ENCODE measurements at regions not wholly inside any gene's neighbourhood (a gene's known extent, or its start where the extent isn't known, plus 50 kb on each side); places are given as distances from the start of the nearest gene placed in this dataset.
"Not testable (repeated sequence)": the region's sequence is repeated elsewhere in the genome, so short reads cannot be mapped to it uniquely, and the experiment has no call there.

DNA sequence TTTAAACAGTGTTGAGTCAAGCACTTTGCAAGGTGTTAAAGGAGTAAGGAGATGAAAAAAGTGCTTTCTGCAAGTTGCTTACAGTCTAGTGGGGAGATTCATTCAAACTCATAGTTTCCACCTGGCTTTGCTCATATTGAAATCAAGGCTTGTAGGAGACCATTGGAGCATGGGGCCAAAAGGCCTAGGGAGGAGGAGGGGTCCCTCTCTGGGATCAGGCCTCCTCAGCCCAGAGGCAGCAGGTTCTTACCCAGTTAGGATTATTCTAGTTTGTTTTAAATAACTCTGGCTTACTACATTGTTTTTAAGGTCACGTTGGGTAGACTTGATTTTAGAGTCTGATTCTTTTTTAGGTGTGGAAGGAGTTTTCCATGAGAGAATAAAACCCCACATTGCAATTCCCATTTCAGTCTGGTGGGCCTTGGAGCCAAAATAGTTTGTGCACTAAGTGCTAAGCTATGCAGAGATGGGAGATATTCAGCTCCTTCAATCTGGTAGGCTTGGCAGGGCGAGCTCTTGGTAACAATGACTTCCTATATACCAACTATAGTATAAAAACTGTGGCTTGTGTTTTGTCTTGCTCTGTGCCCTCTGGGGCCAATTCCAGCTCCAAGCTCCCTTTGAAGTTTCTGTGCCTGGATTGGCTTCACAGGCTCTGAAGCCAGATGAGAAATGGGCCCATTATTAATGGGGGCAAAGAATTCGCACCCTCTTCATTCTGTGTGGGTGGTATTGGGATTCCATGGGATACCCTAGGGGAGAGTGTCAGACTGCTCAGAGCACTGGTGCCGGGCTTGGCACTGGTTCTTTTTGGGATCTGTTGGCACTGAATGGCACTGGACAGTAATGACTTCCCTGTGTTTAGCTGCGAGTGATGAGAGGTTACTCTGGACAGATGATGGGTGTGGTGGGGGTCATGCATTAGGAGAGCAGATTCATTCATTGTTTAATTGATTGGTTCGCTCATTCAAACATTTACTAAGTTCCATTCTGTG lies 301.1 kb downstream of the MYCN start:
- no peaks in the 10 kb centered on the region for H3K36me3 ChIP-seq (ENCODE audit: control insufficient read depth, low read depth, low read length)
- H3K4me3 ChIP-seq (ENCODE audit: low read length), result no peak overlapping the region
- no peak overlapping the region for H3K9ac ChIP-seq (ENCODE audit: low read length)
- H3K4me1 ChIP-seq (ENCODE audit: control insufficient read depth, low read depth, low read length), result no peaks in the 10 kb centered on the region
- no peaks in the 10 kb centered on the region for H3K9me3 ChIP-seq (ENCODE audit: control insufficient read depth, low read depth, low read length)
- H3K27me3 ChIP-seq (ENCODE audit: control insufficient read depth, insufficient read depth, low read length), result no peaks in the 10 kb centered on the region
- no peak overlapping the region for H3K27ac ChIP-seq (ENCODE audit: low read length)

DNA sequence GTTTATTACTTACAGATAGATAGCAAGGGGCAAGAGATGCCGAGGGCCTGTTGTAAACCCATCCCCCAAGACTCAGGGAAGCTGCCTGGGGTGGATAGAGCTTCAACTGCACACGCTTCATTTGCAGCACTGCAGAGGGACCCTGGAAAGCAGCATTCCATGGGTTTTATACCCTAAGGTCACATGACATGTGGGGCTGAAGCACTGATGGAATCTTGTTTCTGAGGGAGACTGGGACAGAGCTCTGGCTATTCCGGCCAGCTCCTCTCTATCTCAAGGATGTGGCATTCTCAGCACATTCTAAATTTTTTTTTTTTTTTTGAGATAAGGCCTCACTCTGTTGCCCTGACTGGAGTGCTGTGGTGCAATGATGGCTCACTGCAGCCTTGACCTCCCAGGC lies 300.1 kb downstream of the MYCN start:
- Histone ChIP-seq H3K4me3 (ENCODE audit: low read length) (no peak overlapping the region), H3K27ac (ENCODE audit: low read length) (no peak overlapping the region), H3K36me3 (ENCODE audit: control insufficient read depth, low read depth, low read length) (no peaks in the 10 kb centered on the region), H3K9me3 (ENCODE audit: control insufficient read depth, low read depth, low read length) (no peaks in the 10 kb centered on the region), H3K27me3 (ENCODE audit: control insufficient read depth, insufficient read depth, low read length) (no peaks in the 10 kb centered on the region), H3K9ac (ENCODE audit: low read length) (no peak overlapping the region), H3K4me1 (ENCODE audit: control insufficient read depth, low read depth, low read length) (peaks cover 8% of the 10 kb centered on the region)

DNA sequence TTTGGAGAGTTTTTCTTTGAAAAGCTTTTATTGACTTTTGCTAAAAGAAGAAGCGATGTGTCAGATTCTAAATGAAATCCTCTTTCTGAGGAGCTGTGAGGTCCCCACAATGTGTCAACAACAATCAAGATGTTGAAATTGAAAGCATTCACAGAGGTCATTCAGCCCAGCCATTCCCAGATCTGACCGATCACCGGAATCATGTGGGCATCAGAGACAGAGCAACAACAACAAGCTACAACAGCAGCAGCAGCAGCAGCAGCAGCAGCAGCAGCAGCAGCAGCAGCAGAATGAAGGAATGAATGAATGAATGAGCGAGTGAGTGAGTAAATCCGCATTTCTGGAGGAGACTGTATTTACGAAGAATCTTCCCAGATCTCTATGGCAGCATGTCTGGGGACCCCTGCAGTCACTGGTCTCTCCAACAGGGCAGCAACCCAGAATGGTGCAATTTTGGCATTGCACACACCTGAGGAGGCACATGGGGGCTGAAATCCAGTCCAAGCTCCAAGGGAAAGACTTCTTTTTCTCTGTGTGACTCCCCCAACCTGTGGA lies 299.0 kb downstream of the MYCN start:
- Histone ChIP-seq H3K27ac (ENCODE audit: low read length) (no peak overlapping the region), H3K4me3 (ENCODE audit: low read length) (no peak overlapping the region), H3K27me3 (ENCODE audit: control insufficient read depth, insufficient read depth, low read length) (no peaks in the 10 kb centered on the region), H3K36me3 (ENCODE audit: control insufficient read depth, low read depth, low read length) (no peaks in the 10 kb centered on the region), H3K9ac (ENCODE audit: low read length) (no peak overlapping the region), H3K4me1 (ENCODE audit: control insufficient read depth, low read depth, low read length) (peaks cover 10% of the 10 kb centered on the region), H3K9me3 (ENCODE audit: control insufficient read depth, low read depth, low read length) (no peaks in the 10 kb centered on the region)

DNA sequence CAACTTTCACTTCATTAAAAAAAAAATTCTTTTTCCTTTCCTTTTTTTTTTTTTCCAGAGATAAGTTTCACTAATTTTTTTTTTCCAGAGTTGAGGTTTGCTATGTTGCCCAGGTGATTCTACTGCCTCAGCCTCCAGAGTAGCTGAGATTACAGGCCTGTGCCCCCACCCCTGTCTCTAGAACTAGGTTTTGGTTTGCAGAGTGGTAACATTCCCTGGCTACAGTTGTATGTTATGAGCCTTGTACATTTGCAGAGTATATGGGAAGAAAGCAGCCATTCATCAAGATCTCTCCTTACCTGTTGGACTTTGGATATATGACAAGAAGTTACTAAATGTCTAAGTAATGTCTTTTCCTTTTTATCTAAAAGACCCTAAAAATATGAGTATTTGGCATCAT lies 298.4 kb downstream of the MYCN start:
- Histone ChIP-seq H3K27me3 (ENCODE audit: control insufficient read depth, insufficient read depth, low read length) (no peaks in the 10 kb centered on the region), H3K27ac (ENCODE audit: low read length) (no peak overlapping the region), H3K9ac (ENCODE audit: low read length) (no peak overlapping the region), H3K4me3 (ENCODE audit: low read length) (no peak overlapping the region), H3K4me1 (ENCODE audit: control insufficient read depth, low read depth, low read length) (peaks cover 10% of the 10 kb centered on the region), H3K36me3 (ENCODE audit: control insufficient read depth, low read depth, low read length) (no peaks in the 10 kb centered on the region), H3K9me3 (ENCODE audit: control insufficient read depth, low read depth, low read length) (no peaks in the 10 kb centered on the region)

DNA sequence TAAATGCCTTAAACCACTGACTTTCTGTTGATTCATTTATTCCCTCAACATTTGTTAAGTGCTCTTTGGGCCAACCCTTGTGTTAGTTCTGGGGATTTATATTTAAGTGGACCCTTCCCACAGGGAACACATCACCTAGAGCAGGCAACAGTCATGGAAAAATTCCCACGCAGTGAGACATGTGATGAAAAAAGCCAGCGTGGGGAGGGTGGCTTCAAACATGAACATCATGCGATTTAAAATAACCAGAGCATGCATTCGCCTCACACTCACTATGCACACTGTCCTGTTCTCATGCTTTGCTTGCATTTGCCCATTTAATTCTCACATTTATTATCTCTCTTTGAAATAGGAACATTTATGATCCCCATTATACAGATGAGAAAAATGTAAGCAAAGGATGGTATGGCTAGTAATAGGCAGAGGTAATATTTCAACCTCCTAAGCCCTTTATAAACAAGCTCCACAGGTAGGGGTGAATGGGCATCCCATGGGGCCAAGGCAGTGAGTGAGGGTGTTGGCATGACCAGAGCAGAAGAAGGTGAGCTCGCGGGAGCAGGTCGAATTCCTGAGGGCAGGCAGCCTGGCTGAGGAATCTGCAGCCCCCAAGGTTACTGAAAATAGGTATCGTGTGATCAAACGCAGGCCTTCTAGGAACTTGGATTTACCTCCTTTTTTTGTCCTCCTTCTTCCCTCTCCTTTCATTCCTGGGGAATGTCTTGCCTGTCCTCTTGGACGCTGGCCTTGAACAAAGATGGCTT lies 297.8 kb downstream of the MYCN start:
- Histone ChIP-seq H3K4me3 (ENCODE audit: low read length) (no peak overlapping the region), H3K9me3 (ENCODE audit: control insufficient read depth, low read depth, low read length) (no peaks in the 10 kb centered on the region), H3K9ac (ENCODE audit: low read length) (no peak overlapping the region), H3K27me3 (ENCODE audit: control insufficient read depth, insufficient read depth, low read length) (no peaks in the 10 kb centered on the region), H3K36me3 (ENCODE audit: control insufficient read depth, low read depth, low read length) (no peaks in the 10 kb centered on the region), H3K4me1 (ENCODE audit: control insufficient read depth, low read depth, low read length) (peaks cover 10% of the 10 kb centered on the region), H3K27ac (ENCODE audit: low read length) (no peak overlapping the region)

DNA sequence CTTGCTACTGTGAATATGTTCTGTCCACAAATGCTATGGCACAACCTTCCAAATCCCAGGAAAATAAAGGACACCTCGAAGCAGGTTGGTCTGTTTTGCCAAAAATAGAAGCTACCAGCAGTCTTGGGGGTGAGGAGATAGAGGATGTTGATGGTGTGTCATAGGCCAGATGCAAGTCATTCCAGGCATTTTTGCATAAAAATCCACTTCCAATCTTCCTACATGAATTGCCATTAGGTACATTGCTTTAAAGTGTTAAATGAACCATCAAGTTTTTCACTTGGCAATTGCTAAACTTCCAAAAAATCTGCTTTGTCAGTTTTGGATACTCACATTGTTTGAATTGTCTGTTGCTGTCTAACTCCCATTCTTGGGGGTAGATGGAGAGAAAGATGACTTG lies 295.4 kb downstream of the MYCN start:
- Histone ChIP-seq H3K27me3 (ENCODE audit: control insufficient read depth, insufficient read depth, low read length) (no peaks in the 10 kb centered on the region), H3K4me3 (ENCODE audit: low read length) (peak overlapping the region; percentile 2), H3K9ac (ENCODE audit: low read length) (no peak overlapping the region), H3K4me1 (ENCODE audit: control insufficient read depth, low read depth, low read length) (peaks cover 10% of the 10 kb centered on the region), H3K36me3 (ENCODE audit: control insufficient read depth, low read depth, low read length) (no peaks in the 10 kb centered on the region), H3K9me3 (ENCODE audit: control insufficient read depth, low read depth, low read length) (no peaks in the 10 kb centered on the region), H3K27ac (ENCODE audit: low read length) (no peak overlapping the region)

DNA sequence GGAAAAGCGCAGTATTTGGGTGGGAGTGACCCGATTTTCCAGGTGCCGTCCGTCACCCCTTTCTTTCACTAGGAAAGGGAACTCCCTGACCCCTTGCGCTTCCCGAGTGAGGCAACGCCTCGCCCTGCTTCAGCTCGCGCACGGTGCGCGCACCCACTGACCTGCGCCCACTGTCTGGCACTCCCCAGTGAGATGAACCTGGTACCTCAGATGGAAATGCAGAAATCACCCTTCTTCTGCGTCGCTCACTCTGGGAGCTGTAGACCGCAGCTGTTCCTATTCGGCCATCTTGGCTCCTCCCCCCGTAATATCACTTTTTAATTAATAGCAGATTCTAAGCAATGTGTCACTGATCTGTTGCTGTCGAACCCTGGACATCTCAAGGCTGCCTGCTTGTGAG lies 294.9 kb downstream of the MYCN start:
- H3K9ac ChIP-seq (ENCODE audit: low read length); H3K27me3 ChIP-seq (ENCODE audit: control insufficient read depth, insufficient read depth, low read length); H3K36me3 ChIP-seq (ENCODE audit: control insufficient read depth, low read depth, low read length); H3K27ac ChIP-seq (ENCODE audit: low read length); H3K9me3 ChIP-seq (ENCODE audit: control insufficient read depth, low read depth, low read length): not testable (repeated sequence)
- Histone ChIP-seq H3K4me3 (ENCODE audit: low read length) (peak overlapping the region; percentile 2), H3K4me1 (ENCODE audit: control insufficient read depth, low read depth, low read length) (peaks cover 10% of the 10 kb centered on the region)

DNA sequence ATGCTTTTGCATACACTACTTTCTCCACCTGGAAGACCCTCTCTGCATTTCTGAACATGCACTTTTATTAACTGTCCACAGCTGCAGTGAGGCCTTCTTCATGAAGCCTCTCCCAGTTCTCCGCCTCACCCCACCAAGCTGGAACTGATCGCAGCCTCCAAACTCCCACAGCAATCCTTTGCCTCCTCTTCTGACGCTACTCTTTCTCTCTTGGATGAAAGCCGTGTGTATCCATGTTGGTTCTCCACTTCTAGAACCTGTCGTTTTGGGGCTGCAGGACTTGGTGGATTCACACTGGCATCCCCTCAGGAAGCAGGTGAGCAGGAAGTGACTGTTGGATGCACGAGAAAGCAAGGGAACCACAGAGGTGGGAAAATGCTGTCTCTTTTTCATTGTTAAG lies 288.6 kb downstream of the MYCN start:
- Histone ChIP-seq H3K27ac (ENCODE audit: low read length) (no peak overlapping the region), H3K36me3 (ENCODE audit: control insufficient read depth, low read depth, low read length) (no peaks in the 10 kb centered on the region), H3K9me3 (ENCODE audit: control insufficient read depth, low read depth, low read length) (no peaks in the 10 kb centered on the region), H3K9ac (ENCODE audit: low read length) (no peak overlapping the region), H3K4me3 (ENCODE audit: low read length) (no peak overlapping the region), H3K4me1 (ENCODE audit: control insufficient read depth, low read depth, low read length) (peaks cover 15% of the 10 kb centered on the region), H3K27me3 (ENCODE audit: control insufficient read depth, insufficient read depth, low read length) (no peaks in the 10 kb centered on the region)

DNA sequence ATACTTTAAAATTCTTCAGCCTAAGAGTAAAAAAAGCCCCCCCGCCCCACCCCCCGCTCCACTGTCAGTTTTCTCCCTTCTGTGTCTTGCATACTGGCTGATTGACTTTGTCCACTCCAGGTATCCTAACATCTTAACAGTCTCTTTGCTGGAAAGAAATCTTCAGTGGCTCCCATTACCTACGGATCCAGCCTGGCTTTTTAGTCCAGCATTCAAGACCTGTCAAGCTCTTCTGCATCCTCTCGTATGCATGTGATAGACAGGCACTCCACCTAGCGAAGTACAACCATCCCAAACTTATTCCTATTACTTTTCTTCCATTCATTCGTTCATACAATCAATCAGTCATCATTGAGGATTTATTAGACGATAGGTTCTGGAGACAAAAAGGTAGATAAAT lies 288.1 kb downstream of the MYCN start:
- Histone ChIP-seq H3K4me1 (ENCODE audit: control insufficient read depth, low read depth, low read length) (peaks cover 16% of the 10 kb centered on the region), H3K9ac (ENCODE audit: low read length) (no peak overlapping the region), H3K9me3 (ENCODE audit: control insufficient read depth, low read depth, low read length) (no peaks in the 10 kb centered on the region), H3K27me3 (ENCODE audit: control insufficient read depth, insufficient read depth, low read length) (no peaks in the 10 kb centered on the region), H3K27ac (ENCODE audit: low read length) (no peak overlapping the region), H3K36me3 (ENCODE audit: control insufficient read depth, low read depth, low read length) (no peaks in the 10 kb centered on the region), H3K4me3 (ENCODE audit: low read length) (no peak overlapping the region)

DNA sequence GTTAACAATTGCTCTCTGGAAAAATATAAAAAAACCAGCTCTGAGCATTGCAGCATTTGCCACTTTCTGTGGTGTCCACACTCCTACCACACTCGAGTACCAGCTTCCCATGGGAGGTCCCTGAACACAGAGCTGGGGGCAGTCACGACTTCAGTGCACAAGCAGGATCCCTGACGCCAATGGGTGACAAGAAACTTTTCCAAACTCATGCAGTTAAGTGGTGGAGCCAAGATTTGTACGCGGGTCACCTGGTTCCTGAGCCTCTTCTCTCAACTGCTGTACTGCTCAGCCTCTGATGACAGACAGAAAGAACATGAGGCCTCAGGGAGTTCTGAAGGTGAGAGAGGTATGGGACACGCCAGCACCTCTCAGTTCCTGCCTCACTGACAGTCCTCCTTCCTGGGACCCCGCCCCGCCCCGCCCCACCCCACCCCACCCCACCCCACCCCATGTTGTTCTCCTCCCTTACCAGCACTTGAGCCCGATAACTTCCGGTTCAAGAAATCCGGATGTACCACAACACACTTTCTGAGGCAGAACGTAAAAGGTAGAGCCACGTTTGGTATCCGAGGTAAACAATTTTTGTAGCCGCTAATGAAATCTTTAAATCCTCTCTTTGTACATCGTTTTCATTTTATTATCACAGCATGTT lies 287.6 kb downstream of the MYCN start:
- Histone ChIP-seq H3K4me1 (ENCODE audit: control insufficient read depth, low read depth, low read length) (peaks cover 19% of the 10 kb centered on the region), H3K36me3 (ENCODE audit: control insufficient read depth, low read depth, low read length) (no peaks in the 10 kb centered on the region), H3K4me3 (ENCODE audit: low read length) (no peak overlapping the region), H3K27ac (ENCODE audit: low read length) (no peak overlapping the region), H3K9me3 (ENCODE audit: control insufficient read depth, low read depth, low read length) (no peaks in the 10 kb centered on the region), H3K27me3 (ENCODE audit: control insufficient read depth, insufficient read depth, low read length) (no peaks in the 10 kb centered on the region), H3K9ac (ENCODE audit: low read length) (no peak overlapping the region)

DNA sequence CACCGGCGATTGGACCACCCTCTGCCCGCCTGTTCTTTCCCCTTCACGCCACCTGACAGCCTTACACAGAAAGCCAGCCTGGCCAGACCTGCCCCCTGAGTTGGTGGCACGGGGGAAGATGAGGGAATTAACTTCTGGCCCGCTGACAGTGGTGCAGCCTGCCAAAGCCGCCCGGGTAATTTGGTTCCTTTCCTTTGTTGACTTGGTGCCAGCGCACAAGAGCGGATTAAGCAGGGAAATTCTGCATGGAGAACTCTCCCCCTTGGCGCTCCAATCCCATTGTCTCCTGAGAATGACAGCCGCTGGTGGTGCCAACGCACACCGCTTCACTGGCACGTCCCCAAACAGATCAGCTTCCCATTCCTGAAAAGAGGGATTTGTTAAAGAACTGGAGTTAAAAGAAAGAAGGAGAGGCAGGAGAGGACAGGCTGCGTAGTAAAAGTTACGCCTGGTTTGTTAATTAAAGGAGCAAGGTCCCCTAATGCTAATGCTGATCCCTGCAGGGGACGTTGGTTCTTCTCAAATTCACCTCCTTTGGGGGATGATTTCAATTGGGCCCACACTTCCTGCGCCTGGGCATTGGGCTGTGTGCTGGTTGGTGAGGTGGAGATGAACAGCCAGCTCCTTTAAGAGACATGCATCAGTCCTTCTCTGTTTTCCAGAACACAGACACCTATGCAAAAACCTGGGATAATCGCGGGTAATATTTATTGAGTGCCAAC lies 286.8 kb downstream of the MYCN start:
- no peak overlapping the region for H3K9ac ChIP-seq (ENCODE audit: low read length)
- H3K27ac ChIP-seq (ENCODE audit: low read length), result no peak overlapping the region
- H3K9me3 ChIP-seq (ENCODE audit: control insufficient read depth, low read depth, low read length), result no peaks in the 10 kb centered on the region

More for the DNA sequence above, 286.8 kb downstream of the MYCN start:
- Histone ChIP-seq H3K4me3 (ENCODE audit: low read length) (no peak overlapping the region), H3K4me1 (ENCODE audit: control insufficient read depth, low read depth, low read length) (peaks cover 22% of the 10 kb centered on the region), H3K27me3 (ENCODE audit: control insufficient read depth, insufficient read depth, low read length) (no peaks in the 10 kb centered on the region), H3K36me3 (ENCODE audit: control insufficient read depth, low read depth, low read length) (no peaks in the 10 kb centered on the region)

Data from iPS-18a (cell line).